AG09319 (cell line): ENCODE measurements at regions not wholly inside any gene's neighbourhood (a gene's known extent, or its start where the extent isn't known, plus 50 kb on each side); places are given as distances from the start of the nearest gene placed in this dataset.

Experiments
- DNase-seq: peaks from one replicate; pipeline ENCODE4 v3.0.0-alpha.2; 2010; ENCODE audit warnings: low read depth; ENCODE audit errors: extremely low read depth
- CTCF ChIP-seq: IDR thresholded peaks from 2 replicates; pipeline ENCODE4 v1.5.1; 2011; ENCODE audit warnings: low read depth, mild to moderate bottlenecking, inconsistent platforms, low read length, moderate library complexity

DNA sequence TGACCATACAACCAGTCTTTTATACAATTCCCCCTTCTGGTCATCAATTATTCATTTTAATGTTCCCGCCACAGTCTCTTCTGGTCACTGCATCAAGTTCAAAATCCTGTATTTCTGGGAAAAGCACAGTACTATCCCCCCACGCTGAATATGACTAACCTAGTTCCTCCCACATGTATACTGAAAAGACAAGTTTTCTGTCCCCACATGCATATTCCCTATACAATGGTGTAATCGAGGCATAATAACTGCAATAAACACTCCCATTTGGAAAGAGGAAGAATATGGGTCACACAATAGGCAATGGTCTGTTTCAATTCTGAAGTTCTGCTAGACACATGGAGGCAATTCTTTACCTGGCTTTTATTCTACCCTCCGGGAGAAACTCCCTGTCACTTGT lies 344.9 kb downstream of the EFNA5 start:
- no peak for TF ChIP-seq CTCF

DNA sequence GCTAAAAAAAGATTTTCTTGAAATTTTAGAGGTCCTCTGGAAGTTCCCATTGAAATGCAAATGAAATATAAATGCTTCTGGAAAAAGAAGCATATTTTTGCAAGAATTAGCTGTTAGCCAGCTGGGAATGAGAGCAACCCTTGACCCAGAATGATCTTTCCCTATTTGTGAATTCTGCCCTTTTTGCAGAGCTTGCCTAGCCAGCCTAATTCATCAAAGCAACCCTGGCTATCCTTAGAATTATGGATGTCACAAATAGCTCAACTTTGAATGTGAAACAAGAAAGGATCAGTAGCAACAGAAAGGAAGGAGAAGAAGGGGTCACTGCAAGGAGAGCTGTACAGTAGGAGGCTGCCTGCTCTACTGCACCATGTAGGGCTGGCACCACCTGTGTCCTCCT lies 345.9 kb downstream of the EFNA5 start:
- no peak for DNase-seq
- TF ChIP-seq CTCF, result no peak

More for the DNA sequence above, 344.9 kb downstream of the EFNA5 start:
- DNase-seq, result no peak

- no peak for TF ChIP-seq CTCF
- no peak for DNase-seq
Observed at GRCh38 chr5:107324071-107324470, 346.7 kb downstream of the EFNA5 start.

DNA sequence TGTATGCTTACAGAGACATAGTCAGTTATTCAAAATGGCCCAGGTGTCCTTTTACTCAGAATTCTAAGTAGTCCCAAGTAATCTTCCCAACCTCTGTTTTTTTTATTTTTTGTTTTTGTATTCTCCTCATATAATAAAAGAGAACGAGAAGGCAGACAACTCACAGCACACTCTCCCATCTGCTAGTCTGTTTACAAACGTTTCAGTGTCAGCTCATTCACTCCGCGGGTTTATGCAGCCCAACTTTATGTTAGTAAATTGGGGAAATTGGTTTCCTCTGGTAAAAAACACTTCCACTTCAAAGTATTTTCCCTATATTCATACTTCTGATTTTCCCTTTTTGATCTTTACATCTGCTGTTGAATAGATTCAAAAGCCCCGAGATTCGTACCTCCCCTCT lies 347.2 kb downstream of the EFNA5 start:
- TF ChIP-seq CTCF, result no peak
- DNase-seq, result no peak

GRCh38 chr5:107322936-107323335 lies 347.8 kb downstream of the EFNA5 start:
- TF ChIP-seq CTCF, result no peak
- peak; percentile 18 for DNase-seq

- TF ChIP-seq CTCF, result no peak
Observed at GRCh38 chr5:107321906-107322305, 348.8 kb downstream of the EFNA5 start.

DNA sequence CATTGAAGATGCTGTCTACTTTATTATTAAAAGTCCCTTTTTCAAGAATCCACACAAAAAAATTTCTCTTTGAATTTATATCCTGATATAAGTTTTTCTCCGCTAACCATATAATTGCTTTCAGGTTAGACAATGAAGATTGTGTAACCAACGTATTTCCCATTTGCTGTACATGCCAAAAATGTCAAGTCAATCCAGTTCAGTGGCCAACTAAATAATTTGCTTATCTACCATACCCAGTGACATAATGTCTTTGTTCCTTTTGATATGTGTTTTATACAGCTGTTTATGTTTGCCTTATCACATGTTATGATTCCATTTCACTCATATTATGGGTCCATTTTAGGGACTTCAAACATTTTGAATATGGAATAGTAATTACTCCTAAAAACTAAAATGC lies 349.9 kb downstream of the EFNA5 start:
- no peak for TF ChIP-seq CTCF
- DNase-seq, result no peak

More at GRCh38 chr5:107321906-107322305, 348.8 kb downstream of the EFNA5 start:
- DNase-seq, result no peak
